Stimulated activated CD4-positive, alpha-beta T cell treated with anti-CD3 and anti-CD28 coated beads, Interleukin-4, amount 100 ng/mL, for 1 hour (primary cell): ENCODE measurements at regions not wholly inside any gene's neighbourhood (a gene's known extent, or its start where the extent isn't known, plus 50 kb on each side); places are given as distances from the start of the nearest gene placed in this dataset.
"Not testable (repeated sequence)": the region's sequence is repeated elsewhere in the genome, so short reads cannot be mapped to it uniquely, and the experiment has no call there.

Experiments used
- DNase-seq: peaks from one replicate; pipeline ENCODE4 v3.0.0-alpha.2; 2020

DNA sequence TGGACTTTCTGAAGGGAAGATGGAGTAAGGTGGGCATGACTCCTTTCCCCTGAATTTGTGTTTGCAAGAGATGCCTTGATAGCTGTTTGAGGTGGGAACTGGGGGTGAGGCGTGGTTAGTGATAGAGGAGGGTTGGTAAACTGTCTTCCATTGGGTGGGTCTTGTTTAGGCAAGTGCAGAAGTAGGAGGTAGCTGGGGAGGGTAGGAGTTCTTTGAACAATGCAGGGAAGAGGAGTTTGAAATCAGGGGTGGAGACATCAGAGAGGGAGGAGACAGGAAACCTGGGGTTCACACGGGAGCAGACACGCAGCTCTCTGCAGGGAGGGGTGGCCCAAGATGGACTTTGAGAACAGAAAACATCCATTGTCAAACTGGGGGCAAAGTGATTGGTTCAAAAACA is 267.1 kb downstream of the TSN start:
- DNase-seq = no peak

DNA sequence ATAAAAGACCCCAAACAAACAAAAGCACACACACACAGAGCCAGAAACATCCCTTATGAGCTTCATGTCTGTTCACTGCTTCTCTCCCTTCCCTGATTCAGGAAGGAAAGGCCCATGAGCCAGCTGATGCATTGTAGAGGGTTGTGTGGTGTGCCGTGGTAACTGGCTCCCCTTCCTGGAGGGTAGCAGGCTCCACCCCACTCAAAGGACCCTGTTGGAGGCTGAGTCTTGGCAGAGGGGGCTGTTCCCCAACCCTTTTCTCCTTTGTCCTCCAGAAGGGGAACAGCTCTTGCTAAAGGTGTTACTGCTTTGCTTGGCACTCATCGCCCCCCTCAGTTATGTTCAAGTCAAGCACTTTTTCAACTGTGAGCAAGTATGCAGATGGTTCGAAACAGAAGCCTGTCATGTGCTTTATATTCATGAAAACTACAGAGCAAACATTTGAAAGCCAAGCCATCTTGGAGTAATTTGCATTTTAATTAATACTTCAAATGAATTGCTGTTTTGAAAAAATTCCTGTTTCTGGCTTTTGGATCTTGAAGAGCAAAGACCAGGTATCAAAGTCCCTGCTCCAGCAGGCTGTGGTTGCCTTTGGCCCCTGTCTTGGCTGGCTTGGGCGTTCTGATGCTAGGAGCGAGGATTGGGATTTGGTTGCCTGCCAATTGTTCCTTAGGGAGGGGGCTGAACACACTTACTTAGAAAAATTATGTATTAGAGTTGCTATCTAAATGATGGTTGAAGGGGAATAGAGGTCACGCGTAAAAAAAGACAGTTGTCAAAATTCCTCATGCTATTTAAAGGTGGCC is 267.8 kb downstream of the TSN start:
- DNase-seq = no peak

DNA sequence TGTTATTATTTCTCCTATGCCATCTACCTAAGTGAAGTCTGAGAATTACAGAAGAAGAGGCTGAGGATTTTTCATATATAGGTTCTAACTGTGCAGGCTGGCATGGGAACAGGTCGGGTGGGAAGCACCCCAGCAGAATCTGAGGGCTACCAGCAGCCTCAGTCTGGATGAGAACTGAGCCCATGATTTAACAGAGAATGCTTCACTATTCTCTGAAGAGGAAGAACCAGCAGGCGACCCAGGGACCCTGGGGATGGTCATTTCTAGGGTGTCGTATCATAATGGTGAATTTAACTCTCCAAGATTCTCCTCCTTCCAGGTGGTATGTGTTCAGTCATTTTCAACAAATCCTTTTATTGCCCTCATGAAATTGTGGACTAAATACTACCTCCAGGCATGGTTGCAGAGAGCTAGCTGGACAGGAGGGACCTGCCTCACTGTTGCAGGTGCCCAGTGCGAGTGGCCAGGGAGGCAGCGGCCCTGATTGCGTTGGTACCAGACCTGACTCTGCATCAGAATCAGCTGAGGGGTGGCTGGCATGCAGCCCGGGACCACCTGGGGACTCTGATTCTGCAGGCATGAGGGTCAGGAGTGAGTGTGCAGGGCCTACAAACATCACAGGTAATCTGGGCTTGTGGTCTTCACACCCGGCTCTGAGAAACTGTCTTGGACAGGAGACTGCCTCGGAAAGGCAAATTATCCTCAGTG is 272.2 kb downstream of the TSN start:
- no peak for DNase-seq

GRCh38 chr2:122028371-122029100 is 273.1 kb downstream of the TSN start:
- DNase-seq = no peak

- no peak for DNase-seq
These were observed 274.0 kb downstream of the TSN start for GRCh38 chr2:122029456-122029855.

- DNase-seq = no peak
These were observed 274.5 kb downstream of the TSN start for GRCh38 chr2:122029945-122030344.

DNA sequence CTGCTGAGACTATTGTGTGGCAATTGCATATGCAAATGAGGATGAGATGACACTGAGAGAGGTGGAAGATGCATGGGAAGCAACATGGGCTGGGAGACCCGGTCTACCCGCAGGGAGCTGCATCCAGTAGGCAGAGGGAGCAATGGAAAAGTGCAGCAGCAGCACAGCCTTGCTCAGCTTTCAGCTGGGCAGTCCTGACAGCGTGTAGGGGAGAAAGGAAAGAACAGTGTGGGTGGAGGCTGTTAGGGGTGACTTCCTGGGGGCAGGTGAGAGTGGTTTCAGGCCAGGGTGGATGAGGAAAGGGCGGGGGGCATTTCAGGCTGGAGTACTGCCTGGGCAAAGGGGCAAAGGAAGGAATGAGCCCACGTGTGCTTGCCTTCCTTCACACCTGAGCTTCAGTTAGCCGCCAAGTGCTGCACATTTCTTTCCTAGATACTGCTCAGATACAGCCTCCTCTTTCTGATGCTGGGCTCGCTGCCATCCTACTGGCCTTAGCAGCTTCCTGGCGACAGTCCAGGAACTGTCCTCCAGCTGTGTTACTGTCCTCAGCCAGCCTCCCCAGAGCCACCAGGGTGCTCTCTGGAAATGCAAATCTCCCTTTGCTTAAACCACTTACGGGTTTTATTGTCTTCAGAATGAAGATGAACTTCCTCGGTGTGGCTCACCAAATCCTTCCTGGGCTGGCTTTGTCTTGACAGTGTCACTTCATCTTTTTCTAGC is 276.3 kb downstream of the TSN start:
- DNase-seq = no peak

GRCh38 chr2:122032264-122032645 is 276.8 kb downstream of the TSN start:
- DNase-seq = no peak

- DNase-seq = no peak
These were observed 278.3 kb downstream of the TSN start for GRCh38 chr2:122033778-122034177.

DNA sequence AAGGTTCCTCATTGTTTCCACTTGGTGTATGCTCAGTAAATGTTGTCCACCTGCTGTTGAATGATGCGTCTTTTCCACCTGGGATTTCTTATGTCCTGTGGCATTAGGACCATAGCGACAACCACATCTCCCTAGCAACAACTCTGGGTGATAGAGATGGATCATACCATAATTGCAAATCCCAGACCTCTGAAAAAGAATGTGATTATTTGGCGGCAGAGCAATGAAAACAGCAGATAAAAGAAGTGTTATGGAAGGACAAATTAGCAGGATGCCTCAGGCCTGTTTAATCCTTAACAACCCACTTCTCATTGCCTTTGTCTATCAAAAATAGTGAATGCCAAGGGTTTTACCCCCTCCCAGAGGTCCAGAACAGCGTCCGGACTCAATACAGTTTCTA is 278.9 kb downstream of the TSN start:
- no peak for DNase-seq

DNA sequence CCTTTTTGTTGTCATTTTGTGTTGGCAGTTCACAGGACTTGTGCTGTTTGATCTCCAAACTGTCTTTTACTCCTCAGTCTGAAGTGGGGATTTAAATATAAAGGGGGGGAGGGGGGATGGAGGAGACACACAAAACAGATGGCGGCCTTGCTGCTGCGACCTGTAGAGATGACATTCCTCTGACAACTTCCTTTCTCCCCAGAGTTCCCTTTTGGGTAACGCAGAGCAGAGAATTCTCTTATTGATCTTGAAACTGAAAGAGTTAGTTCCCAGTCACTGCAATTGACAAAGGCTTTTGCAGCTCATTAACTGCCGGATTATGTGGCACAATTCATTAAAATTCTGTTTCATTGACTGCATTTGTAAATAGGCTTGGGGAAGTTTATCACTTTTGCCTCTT is 279.3 kb downstream of the TSN start:
- no peak for DNase-seq

GRCh38 chr2:122038816-122039215 is 283.4 kb downstream of the TSN start:
- DNase-seq = not testable (repeated sequence)

GRCh38 chr2:122041455-122041854 is 286.0 kb downstream of the TSN start:
- no peak for DNase-seq

DNA sequence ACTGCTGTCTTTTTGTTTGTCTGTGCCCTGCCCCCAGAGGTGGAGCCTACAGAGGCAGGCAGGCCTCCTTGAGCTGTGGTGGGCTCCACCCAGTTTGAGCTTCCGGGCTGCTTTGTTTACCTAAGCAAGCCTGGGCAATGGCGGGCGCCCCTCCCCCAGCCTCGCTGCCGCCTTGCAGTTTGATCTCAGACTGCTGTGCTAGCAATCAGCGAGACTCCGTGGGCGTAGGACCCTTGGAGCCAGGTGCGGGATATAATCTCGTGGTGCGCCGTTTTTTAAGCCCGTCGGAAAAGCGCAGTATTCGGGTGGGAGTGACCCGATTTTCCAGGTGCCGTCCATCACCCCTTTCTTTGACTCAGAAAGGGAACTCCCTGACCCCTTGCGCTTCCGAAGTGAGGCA is 296.2 kb downstream of the TSN start:
- DNase-seq = not testable (repeated sequence)

- DNase-seq = no peak
These were observed 300.1 kb downstream of the TSN start for GRCh38 chr2:122055521-122055931.

- no peak for DNase-seq
These were observed 301.4 kb downstream of the TSN start for GRCh38 chr2:122056853-122057252.

DNA sequence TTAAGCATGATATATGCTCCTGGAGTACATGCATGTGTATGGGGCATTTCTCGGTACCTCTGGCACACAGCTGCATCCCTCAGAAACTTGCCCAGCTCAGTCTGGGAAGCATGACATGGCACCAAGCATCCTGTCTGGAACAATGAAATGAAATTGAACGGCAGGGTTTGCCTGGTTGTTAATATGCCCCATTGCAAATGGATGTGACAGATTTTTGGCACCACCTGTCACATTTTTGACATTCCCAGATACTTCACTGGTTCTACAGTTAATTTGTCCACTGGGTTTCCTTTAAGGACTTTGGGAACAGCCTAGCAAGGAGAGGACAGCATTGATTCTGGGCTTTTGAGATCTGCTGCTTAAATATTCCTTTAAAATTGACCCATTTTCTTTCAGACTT is 305.8 kb downstream of the TSN start:
- no peak for DNase-seq

GRCh38 chr2:122061831-122062230 is 306.4 kb downstream of the TSN start:
- no peak for DNase-seq

GRCh38 chr2:122062506-122062905 is 307.1 kb downstream of the TSN start:
- DNase-seq = no peak

DNA sequence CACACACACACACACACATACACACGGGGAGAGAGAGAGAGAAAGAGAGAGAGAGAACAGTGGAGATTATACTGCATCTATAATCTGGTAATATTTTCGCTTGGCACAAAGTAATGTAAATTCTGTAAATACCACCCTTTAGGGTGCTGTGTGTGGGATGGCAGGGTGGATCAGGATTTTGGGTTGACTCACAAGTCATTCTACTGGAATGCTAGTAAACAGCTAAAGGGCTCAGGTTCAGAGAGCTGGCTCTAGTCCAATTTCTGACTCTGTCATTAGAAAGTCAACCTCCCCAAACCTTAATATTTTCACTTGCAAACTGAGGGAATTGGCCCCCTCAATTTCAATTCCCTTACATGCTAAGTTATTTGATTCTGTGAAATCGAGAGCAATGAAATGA is 308.3 kb downstream of the TSN start:
- no peak for DNase-seq

DNA sequence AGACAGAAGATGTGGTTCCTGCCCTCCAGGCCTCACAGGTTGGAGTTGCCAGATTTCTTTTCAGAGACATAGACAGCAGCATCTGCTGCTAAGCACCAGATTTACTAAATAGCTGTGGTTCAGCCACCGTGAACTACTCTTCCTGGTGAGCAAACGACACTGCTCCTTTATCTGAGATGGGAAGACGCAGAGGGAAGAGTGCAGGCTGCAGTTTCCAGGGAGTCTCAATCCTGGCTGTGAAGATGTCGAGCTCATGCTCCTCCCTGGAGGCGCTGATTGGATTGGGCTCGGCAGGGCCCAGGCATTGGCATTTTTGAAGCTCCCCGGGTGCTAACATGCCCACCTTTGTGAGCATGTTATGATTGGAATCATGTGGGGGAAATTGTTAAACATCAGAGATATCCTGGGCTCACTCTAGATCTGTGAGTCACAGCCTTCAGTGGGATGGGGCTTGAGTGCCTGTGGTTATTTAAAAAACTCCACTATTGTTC is 314.8 kb downstream of the TSN start:
- DNase-seq = no peak

- no peak for DNase-seq
These were observed 317.2 kb downstream of the TSN start for GRCh38 chr2:122072666-122073065.

- DNase-seq = no peak
These were observed 318.8 kb downstream of the TSN start for GRCh38 chr2:122074201-122074600.
